GM12878 (cell line): ENCODE measurements at regions not wholly inside any gene's neighbourhood (a gene's known extent, or its start where the extent isn't known, plus 50 kb on each side); places are given as distances from the start of the nearest gene placed in this dataset.

ENCODE experiments used
- ATAC-seq: fragments of 200-7000 bp; cut with Tn5 transposase; 3 replicates; pipeline ENCODE4 v1.9.1; 2020; ENCODE audit warnings: mild to moderate bottlenecking, moderate library complexity
- BruUV-seq: library from RNA; stranded (reverse); fragments of 400-500 nt; replicated peaks from 2 replicates; lab custom pipeline; 2021; lab: Mats Ljungman, UMichigan
- CTCF ChIA-PET: fragments of 300-600 bp; sonication (Branson Sonifier 250); formaldehyde crosslinking; extraction: SDS; loops from one replicate; lab custom pipeline; 2021; ENCODE audit warnings: inconsistent platforms; lab: Yijun Ruan, JAX
- POLR2A ChIA-PET: fragments of 350-600 bp; formaldehyde crosslinking; extraction: SDS; loops from one replicate; lab custom pipeline; 2021; ENCODE audit warnings: inconsistent platforms; lab: Charles Lee
- RAD21 ChIA-PET: fragments of 300-600 bp; sonication (Branson Sonifier 250); formaldehyde crosslinking; loops from one replicate; lab custom pipeline; 2023; ENCODE audit warnings: antibody characterized with exemption; ENCODE audit not compliant: unreplicated experiment; lab: Charles Lee
- SMC1A ChIA-PET: fragments of 300-600 bp; sonication (Branson Sonifier 250); formaldehyde crosslinking; loops from one replicate; lab custom pipeline; 2023; ENCODE audit not compliant: unreplicated experiment, uncharacterized antibody; lab: Charles Lee
- DNase-seq: peaks from one replicate; pipeline ENCODE4 v3.0.0-alpha.2; 2011; ENCODE audit warnings: low read depth, low spot score
- FAIRE-seq: peaks from 3 replicates; lab custom pipeline; 2011; peaks lifted over from hg19 to GRCh38; lab: Jason Lieb, UNC
- H2AFZ ChIP-seq: 2 replicates; pipeline ENCODE4 v1.6.0; 2011; ENCODE audit warnings: low read depth, low read length, control low read depth; ENCODE audit not compliant: control insufficient read depth
- H3K27ac ChIP-seq: 2 replicates; pipeline ENCODE4 v1.5.1; 2011; ENCODE audit warnings: control low read depth; ENCODE audit not compliant: control insufficient read depth, insufficient read depth
- H3K27me3 ChIP-seq, 2 experiments: replicated peaks in 1 of 2; 2 replicates each; pipeline versions ENCODE4 v1.6.0 to v1.6.1; 2011; ENCODE audit warnings: low read length in 1 of 2; ENCODE audit not compliant: control insufficient read depth in 2 of 2, insufficient read depth in 2 of 2
- H3K36me3 ChIP-seq, 2 experiments: 2 replicates each; pipeline ENCODE4 v1.5.1; 2011; ENCODE audit warnings: low read length in 1 of 2; ENCODE audit not compliant: control insufficient read depth in 2 of 2, insufficient read depth in 2 of 2
- H3K4me1 ChIP-seq: 2 replicates; pipeline ENCODE4 v1.6.1; 2011; ENCODE audit warnings: mild to moderate bottlenecking, low read length, moderate library complexity, mixed read lengths; ENCODE audit not compliant: control insufficient read depth, insufficient read depth
- H3K4me2 ChIP-seq: 2 replicates; pipeline ENCODE4 v1.6.0; 2011; ENCODE audit warnings: control low read depth; ENCODE audit not compliant: control insufficient read depth, insufficient read depth
- H3K4me3 ChIP-seq: fragments of 200-600 bp; sonication (generic); 2 replicates; pipeline ENCODE4 v1.5.1; 2016
- H3K79me2 ChIP-seq: 2 replicates; pipeline ENCODE4 v1.6.0; 2011; ENCODE audit warnings: low read length; ENCODE audit not compliant: control insufficient read depth, insufficient read depth
- H3K9ac ChIP-seq: 2 replicates; pipeline ENCODE4 v1.8.0; 2011; ENCODE audit warnings: low read length, control low read depth, mixed read lengths; ENCODE audit not compliant: control insufficient read depth, insufficient read depth
- H3K9me3 ChIP-seq: replicated peaks from 3 replicates; pipeline ENCODE4 v1.5.1; 2011; ENCODE audit warnings: mild to moderate bottlenecking, low read length; ENCODE audit not compliant: control insufficient read depth, insufficient read depth
- H4K20me1 ChIP-seq: 2 replicates; pipeline ENCODE4 v1.6.0; 2011; ENCODE audit not compliant: control insufficient read depth, insufficient read depth
- ASH2L ChIP-seq: fragments of 300-600, 200-600 bp; sonication (generic); IDR thresholded peaks from 2 replicates; pipeline ENCODE4 v1.6.1; 2017; ENCODE audit warnings: low read depth, mild to moderate bottlenecking, borderline replicate concordance
- BACH1 ChIP-seq: fragments of 450-650 bp; IDR thresholded peaks from 2 replicates; pipeline ENCODE4 v1.6.1; 2017; ENCODE audit warnings: mild to moderate bottlenecking, borderline replicate concordance
- BRCA1 ChIP-seq: IDR thresholded peaks from 2 replicates; pipeline ENCODE4 v1.6.1; 2011; ENCODE audit warnings: low read depth, low read length, improper control_type of control experiment
- CEBPB ChIP-seq, 2 experiments: fragments of 150-350 bp in 1 of 2; IDR thresholded peaks; 2 replicates each; pipeline ENCODE4 v1.6.1; 2012 to 2014; ENCODE audit warnings: low read depth in 2 of 2, low read length in 2 of 2, borderline replicate concordance in 1 of 2, inconsistent platforms in 1 of 2
- CHD2 ChIP-seq: IDR thresholded peaks from 2 replicates; pipeline ENCODE4 v1.6.1; 2011; ENCODE audit warnings: low read depth, low read length, improper control_type of control experiment, borderline replicate concordance
- EZH2 ChIP-seq: IDR thresholded peaks from 2 replicates; pipeline ENCODE4 v1.6.1; 2012; ENCODE audit warnings: low read depth, mild to moderate bottlenecking, control low read depth, inconsistent platforms, low read length, borderline replicate concordance; ENCODE audit not compliant: control insufficient read depth
- FOXK2 ChIP-seq: fragments of 450-650 bp; IDR thresholded peaks from 2 replicates; pipeline ENCODE4 v1.6.1; 2017; ENCODE audit warnings: mild to moderate bottlenecking, moderate library complexity
- GABPA ChIP-seq: IDR thresholded peaks from 2 replicates; pipeline ENCODE4 v1.6.1; 2014; ENCODE audit warnings: antibody characterized with exemption, low read depth, mild to moderate bottlenecking, inconsistent platforms
- IRF5 ChIP-seq: fragments of 450-650 bp; IDR thresholded peaks from 2 replicates; pipeline ENCODE4 v1.6.1; 2017; ENCODE audit warnings: borderline replicate concordance
- RBBP5 ChIP-seq: fragments of 200-600 bp; sonication (generic); conservative IDR thresholded peaks from 2 replicates; pipeline ENCODE4 v1.6.1; 2016
- STAT3 ChIP-seq: IDR thresholded peaks from 2 replicates; pipeline ENCODE4 v1.6.1; 2011; ENCODE audit warnings: low read depth, low read length, improper control_type of control experiment
- TCF3 ChIP-seq: IDR thresholded peaks from 2 replicates; pipeline ENCODE4 v1.6.1; 2012; ENCODE audit warnings: low read depth, mild to moderate bottlenecking, low read length, borderline replicate concordance; ENCODE audit not compliant: insufficient read depth
- ZBED1 ChIP-seq: IDR thresholded peaks from 2 replicates; pipeline ENCODE4 v1.6.1; 2016; ENCODE audit warnings: borderline replicate concordance
- WGBS: methylation state at CpG from one replicate; pipeline ENCODE4 v1.1.6; 2016; ENCODE audit warnings: low lambda C conversion rate; ENCODE audit not compliant: insufficient replicate concordance, insufficient coverage; ENCODE audit errors: missing lambda C conversion rate; 5-methylcytosine and 5-hydroxymethylcytosine counted together
- in situ Hi-C: fragments of 300-500 bp; cut with MboI; formaldehyde crosslinking; loops from 9 replicates; pipeline ENCODE4 v1.14.3; 2018; ENCODE audit warnings: mixed read lengths
- intact Hi-C: fragments of 100-400 bp; cut with micrococcal nuclease; formaldehyde crosslinking; loops from one replicate; pipeline ENCODE4 v1.14.2; 2022; ENCODE audit not compliant: unreplicated experiment
- TF ChIP-seq, protein P1 (sequence below): fragments of 450-650 bp; IDR thresholded peaks from 2 replicates; pipeline ENCODE4 v1.6.1; 2017; ENCODE audit warnings: mild to moderate bottlenecking, low read depth, inconsistent platforms; ENCODE audit not compliant: poor library complexity, severe bottlenecking
- TF ChIP-seq, protein P2 (sequence below): fragments of 450-650 bp; formaldehyde crosslinking; IDR thresholded peaks from 2 replicates; pipeline ENCODE4 v1.4.0; 2020; ENCODE audit warnings: mild to moderate bottlenecking, moderate library complexity

- TF ChIP-seq, protein P1, sequence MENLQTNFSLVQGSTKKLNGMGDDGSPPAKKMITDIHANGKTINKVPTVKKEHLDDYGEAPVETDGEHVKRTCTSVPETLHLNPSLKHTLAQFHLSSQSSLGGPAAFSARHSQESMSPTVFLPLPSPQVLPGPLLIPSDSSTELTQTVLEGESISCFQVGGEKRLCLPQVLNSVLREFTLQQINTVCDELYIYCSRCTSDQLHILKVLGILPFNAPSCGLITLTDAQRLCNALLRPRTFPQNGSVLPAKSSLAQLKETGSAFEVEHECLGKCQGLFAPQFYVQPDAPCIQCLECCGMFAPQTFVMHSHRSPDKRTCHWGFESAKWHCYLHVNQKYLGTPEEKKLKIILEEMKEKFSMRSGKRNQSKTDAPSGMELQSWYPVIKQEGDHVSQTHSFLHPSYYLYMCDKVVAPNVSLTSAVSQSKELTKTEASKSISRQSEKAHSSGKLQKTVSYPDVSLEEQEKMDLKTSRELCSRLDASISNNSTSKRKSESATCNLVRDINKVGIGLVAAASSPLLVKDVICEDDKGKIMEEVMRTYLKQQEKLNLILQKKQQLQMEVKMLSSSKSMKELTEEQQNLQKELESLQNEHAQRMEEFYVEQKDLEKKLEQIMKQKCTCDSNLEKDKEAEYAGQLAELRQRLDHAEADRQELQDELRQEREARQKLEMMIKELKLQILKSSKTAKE: no peak
Measured at GRCh38 chr14:38762845-38763244, 340.2 kb downstream of the SEC23A start (continued).

GRCh38 chr14:38762426-38762825 lies 340.6 kb downstream of the SEC23A start:
- no peak overlapping the region for H3K4me2 ChIP-seq
- FAIRE-seq: no peak
- no peaks in the 10 kb centered on the region for H3K27me3 ChIP-seq
- intact Hi-C loops (no loop called here), in situ Hi-C loops (no loop called here)
- ATAC-seq: no peak
- H3K36me3 ChIP-seq: no peaks in the 10 kb centered on the region
- no peaks in the 10 kb centered on the region for H3K9me3 ChIP-seq
- POLR2A ChIA-PET: no interaction called here
- no peaks in the 10 kb centered on the region for H3K79me2 ChIP-seq
- 23% methylated on average over 5 of the region's 5 CpGs for WGBS
- SMC1A ChIA-PET: no interaction called here
- no peak overlapping the region for H3K4me3 ChIP-seq
- no peaks in the 10 kb centered on the region for H4K20me1 ChIP-seq
- CTCF ChIA-PET: no interaction called here
- RAD21 ChIA-PET: no interaction called here
- H2AFZ ChIP-seq: no peak overlapping the region
- DNase-seq: no peak
- no peak overlapping the region for H3K27ac ChIP-seq
- H3K9ac ChIP-seq: no peak overlapping the region
- no peaks in the 10 kb centered on the region for H3K4me1 ChIP-seq
- BruUV-seq: no TSS peak
- no peak for TF ChIP-seq BRCA1
- TF ChIP-seq CHD2: no peak
- TF ChIP-seq BACH1: no peak
- no peak for TF ChIP-seq EZH2
- TF ChIP-seq TCF3: no peak
- TF ChIP-seq, protein P2, sequence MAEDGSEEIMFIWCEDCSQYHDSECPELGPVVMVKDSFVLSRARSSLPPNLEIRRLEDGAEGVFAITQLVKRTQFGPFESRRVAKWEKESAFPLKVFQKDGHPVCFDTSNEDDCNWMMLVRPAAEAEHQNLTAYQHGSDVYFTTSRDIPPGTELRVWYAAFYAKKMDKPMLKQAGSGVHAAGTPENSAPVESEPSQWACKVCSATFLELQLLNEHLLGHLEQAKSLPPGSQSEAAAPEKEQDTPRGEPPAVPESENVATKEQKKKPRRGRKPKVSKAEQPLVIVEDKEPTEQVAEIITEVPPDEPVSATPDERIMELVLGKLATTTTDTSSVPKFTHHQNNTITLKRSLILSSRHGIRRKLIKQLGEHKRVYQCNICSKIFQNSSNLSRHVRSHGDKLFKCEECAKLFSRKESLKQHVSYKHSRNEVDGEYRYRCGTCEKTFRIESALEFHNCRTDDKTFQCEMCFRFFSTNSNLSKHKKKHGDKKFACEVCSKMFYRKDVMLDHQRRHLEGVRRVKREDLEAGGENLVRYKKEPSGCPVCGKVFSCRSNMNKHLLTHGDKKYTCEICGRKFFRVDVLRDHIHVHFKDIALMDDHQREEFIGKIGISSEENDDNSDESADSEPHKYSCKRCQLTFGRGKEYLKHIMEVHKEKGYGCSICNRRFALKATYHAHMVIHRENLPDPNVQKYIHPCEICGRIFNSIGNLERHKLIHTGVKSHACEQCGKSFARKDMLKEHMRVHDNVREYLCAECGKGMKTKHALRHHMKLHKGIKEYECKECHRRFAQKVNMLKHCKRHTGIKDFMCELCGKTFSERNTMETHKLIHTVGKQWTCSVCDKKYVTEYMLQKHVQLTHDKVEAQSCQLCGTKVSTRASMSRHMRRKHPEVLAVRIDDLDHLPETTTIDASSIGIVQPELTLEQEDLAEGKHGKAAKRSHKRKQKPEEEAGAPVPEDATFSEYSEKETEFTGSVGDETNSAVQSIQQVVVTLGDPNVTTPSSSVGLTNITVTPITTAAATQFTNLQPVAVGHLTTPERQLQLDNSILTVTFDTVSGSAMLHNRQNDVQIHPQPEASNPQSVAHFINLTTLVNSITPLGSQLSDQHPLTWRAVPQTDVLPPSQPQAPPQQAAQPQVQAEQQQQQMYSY (CRISPR knock-in tag): no peak
- TF ChIP-seq ZBED1: no peak
- TF ChIP-seq CEBPB (IDR thresholded peaks at IDR 0.05; ENCODE audit: borderline replicate concordance in 1 of 2, low read depth in 2 of 2, low read length in 2 of 2): no peak
- no peak for TF ChIP-seq FOXK2
- no peak for TF ChIP-seq GABPA
- no peak for TF ChIP-seq ASH2L
- TF ChIP-seq IRF5: no peak
- TF ChIP-seq STAT3: no peak
- TF ChIP-seq RBBP5: no peak
